ENCODE measurements at regions not wholly inside any gene's neighbourhood (a gene's known extent, or its start where the extent isn't known, plus 50 kb on each side); places are given as distances from the start of the nearest gene placed in this dataset.

- no peak for FAIRE-seq
Measured at GRCh38 chr2:103285354-103285753, 523.5 kb downstream of the TMEM182 start.

DNA sequence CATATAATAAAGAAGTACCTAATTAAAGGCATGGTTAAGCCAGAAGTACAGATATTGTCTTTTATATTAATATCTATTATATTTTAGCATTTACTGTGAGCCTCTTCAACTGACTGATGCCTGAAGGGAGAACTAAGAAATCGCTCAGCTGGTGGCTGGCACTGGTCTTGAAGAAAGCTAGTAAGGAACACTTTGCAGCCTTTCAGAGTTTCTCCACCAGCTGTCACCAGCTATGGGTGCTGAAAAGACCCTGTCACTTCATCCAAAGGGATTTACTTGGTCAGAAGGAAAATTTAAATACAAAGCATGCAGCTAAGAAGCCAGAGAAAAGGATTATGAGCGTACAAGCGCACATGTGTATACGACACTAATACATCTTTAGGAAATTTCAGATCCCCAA, 525.9 kb downstream of the TMEM182 start:
- no peak for FAIRE-seq

DNA sequence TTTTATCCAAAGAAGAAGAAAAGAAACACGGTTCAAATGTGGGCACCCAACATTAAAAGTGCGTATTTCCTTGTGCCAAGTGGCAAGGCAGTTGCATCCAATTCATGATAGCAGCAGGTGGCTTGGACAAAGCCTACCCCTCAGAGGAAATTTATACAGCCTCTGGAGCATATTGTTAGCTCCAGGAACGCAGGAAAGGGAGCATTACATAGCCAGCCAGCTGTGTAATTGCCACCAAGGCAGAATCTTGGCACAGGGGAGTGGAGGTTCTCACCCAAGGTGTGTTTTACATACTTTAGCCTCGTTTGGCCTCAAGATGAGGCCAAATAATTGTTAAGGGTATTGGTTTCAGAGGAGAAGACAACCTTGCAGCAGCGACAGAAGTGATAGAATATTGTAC, 526.9 kb downstream of the TMEM182 start:
- no peak for FAIRE-seq

- no peak for FAIRE-seq
Measured at GRCh38 chr2:103289105-103289725, 527.4 kb downstream of the TMEM182 start.

DNA sequence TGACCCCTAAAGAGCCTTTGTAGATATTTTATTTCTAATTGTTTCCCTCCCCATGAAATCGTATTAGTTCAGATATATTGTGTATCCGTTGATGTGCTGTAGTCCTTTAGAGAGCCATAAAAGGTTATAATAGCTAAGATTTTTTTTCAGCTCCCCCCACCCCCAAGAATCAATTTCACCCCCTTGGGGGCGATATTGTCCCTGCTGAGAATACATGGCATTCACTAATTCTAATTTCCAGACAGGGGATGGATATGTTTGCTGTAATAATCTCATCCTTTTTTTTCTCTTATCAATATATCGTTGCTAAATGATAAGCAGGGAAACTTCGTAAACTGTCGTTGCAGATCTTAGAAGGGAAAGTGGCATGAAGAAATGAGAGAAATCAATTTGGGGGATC, 530.7 kb downstream of the TMEM182 start:
- FAIRE-seq = no peak

- no peak for FAIRE-seq
Measured at GRCh38 chr2:103293067-103293741, 531.4 kb downstream of the TMEM182 start.

DNA sequence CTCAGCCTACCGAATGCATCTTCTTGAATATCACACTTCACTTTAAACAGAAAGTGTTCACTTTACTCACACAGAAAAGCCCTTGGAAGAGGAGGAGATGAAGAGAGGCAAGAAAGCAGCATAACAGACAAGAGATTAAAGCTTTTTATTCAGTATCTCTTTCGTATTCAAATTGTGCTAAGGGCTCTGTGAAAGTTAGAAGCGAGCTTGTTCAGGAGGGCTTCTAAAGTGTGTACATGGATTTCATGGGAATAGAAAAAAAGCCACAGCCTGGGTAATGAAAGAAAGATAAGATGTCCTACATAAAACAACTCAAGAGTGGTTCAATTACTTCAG, 531.9 kb downstream of the TMEM182 start:
- FAIRE-seq = no peak

- FAIRE-seq = no peak
Measured at GRCh38 chr2:103294420-103294819, 532.6 kb downstream of the TMEM182 start.

DNA sequence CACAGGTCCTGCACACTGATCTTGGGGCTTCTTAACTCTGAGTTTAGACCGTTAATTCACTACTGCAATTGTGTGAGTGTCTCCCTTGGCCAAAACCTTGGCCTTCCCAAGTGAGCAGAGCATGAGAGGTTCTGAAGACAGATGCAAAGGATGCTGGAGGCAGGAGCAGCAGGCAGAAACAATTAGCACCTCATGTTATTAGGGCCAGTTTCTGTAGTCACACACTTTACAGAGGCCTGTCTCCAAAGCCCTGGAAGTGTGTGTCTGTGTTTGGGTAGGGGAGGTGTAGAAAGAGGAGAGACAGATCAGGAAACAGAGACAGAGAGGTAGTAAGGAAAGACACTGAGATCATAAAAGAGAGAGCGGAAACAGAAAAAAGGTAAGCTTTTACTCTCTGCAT, 533.8 kb downstream of the TMEM182 start:
- no peak for FAIRE-seq

DNA sequence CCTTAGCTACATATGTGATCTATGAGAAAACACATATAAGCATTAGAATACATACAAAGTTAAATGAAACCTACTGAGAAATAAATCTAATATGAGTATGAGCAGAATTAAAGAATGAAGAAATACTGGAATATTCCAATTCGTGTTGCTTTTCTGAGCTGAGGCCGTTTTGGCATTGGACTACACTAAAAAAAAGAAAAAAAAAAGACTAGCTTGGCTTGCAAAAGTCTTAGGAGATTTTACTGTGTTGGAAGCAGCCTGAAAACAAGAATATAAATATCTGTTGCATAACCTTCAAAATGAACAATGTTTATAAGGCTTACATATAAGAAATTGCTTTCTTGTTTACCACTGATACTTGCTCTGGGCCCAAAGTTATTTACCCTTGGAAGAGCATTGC, 562.8 kb downstream of the TMEM182 start:
- no peak for FAIRE-seq

- FAIRE-seq = no peak
Measured at GRCh38 chr2:103327386-103327785, 565.6 kb downstream of the TMEM182 start.

GRCh38 chr2:103327966-103328365, 566.1 kb downstream of the TMEM182 start:
- no peak for FAIRE-seq

DNA sequence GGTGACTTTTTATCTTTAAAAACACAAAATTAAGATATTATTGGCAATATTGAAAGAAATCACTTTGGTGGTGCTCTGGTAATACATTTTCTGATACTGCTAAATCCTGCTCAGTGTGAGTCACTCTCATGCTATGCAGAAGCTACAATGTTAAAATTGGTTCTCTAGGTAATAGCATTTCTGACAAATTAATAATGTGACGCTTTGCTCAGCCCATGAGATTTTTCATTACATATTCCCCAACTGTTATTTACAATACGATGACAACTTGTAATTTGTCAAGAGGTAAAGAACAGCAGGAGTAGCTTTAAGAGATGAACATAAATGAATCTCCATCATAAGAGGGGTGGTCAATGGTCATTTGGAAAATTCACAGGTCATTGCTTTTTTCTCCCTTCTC, 573.6 kb downstream of the TMEM182 start:
- no peak for FAIRE-seq

GRCh38 chr2:103338819-103339218, 577.0 kb downstream of the TMEM182 start:
- FAIRE-seq = no peak

DNA sequence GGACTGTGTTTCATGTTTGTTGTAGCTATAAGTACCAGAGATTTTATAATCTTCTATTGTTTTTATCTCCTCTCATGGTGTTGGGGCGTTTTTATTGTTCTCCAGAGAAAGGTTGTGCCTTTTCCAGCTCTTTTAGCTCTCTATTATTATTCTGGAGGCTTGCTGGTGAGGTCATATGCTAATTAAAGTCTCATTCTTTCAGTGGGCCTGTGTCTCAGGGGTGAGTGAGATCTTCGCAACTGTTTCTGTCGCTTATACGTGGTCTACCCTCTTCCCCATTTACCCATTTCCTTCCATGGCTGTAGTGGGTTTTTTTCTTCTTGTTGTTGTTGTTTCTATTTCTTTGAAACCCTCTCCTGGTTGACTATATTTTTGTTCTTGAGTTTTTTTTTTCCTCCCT, 584.9 kb downstream of the TMEM182 start:
- FAIRE-seq = no peak

DNA sequence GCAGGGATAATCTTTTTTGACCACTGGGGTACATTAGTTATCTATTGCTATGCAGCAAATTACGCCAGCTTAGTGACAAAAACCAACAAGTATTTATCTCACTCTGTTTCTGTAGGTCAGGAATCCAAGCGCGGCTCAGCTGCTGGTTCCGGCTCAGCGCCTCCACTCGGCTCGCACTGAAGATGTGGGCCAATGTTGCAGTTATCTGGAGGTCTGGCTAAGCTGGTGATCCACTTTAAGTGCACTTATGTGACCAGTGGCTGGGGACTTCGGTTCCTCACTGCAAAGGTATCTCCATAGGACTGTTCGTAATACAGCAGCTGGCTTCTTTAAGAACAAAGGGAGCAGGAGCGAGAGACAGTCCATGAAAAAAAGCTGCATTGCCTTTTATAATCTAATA, 591.9 kb downstream of the TMEM182 start:
- no peak for FAIRE-seq

DNA sequence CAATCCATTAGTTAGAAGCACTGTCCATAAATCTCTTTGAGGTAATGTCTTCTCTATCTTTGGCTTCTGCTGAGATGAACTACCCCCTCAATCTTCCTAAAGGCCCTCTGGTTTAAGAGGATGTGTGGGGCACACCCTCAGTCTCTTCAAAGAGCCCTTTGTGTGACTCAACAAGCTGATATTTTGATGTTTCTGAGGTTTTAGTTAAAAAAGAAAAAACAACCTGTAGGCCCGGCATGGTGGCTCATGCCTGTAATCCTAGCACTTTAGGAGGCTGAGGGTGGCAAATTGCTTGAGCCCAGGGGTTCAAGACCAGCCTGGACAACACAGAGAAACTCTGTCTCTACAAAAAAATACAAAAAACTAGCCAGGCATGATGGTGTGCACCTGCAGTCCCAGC, 593.5 kb downstream of the TMEM182 start:
- FAIRE-seq = no peak

DNA sequence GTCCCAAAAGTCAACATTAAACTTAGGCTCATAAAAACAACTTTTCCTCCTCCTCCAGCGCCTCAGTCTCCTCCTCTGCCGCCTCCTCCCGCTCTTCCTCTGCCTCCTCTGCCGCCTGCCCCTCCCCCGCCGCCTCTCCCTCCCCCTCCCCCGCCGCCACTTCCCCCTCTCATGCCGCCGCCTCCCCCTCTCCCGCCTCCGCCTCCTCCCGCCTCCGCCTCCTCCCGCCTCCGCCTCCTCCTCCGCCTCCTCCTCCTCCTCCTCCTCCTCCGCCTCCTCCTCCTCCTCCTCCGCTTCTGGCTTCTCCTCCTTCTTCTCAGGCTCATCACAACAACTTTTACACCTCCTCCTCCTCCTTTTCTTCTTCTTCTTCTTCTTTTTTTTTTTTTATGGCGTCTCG, 599.9 kb downstream of the TMEM182 start:
- FAIRE-seq = no peak

DNA sequence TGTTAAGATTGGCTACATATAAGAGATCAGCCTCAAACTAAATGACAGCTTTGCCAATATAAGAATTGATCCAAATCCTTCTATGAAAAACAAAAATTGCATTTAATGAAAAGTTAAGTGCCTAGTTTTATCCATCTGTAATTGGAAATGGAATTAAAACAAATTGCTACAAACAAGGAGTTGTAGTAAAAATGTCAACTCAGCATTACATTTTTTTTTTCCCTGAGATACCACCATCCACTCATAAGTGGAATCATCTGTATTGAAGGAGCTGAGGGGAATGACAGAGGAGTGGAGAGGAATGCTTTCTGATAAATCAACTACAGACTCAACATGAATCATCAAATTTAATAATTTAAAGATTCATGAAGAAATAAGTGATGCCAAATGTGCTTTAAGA, 601.8 kb downstream of the TMEM182 start:
- FAIRE-seq = no peak

DNA sequence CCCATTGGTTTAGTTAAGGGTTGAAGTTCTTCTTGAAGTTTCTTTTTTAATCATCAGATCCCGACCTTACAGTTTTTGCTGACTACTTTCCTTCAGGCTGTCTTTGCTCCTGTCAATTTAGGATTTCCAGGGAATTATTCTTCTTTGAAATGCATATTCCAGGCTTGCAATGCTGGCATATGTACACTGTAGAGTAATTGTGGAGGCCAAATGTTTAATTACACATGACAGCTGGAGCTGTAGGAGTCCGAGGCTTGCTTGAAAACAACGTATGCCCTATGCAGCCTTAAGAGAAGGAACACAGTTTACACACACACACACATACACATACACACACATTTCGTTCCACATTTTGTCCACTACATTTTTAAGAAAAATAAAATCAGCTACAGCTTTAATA, 602.3 kb downstream of the TMEM182 start:
- no peak for FAIRE-seq

DNA sequence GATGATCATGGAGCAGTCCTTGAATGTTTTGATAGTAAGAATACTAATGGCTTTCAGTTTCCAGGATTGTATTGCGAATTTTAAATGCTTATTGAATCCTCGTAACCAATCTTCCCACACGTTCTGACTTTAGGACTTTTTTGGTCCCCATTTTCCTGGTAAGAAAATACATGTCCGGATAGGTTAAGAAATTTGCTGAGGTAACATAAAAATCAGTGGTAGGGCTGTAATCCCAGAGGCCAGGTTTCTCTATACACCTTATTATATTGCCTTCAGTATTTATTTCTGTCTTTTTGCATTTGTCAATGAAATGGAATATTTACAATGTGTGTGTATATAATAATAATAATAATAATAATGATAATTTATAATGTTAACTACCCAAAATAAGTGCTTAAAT, 603.2 kb downstream of the TMEM182 start:
- no peak for FAIRE-seq

GRCh38 chr2:103367877-103368276, 606.0 kb downstream of the TMEM182 start:
- FAIRE-seq = no peak

DNA sequence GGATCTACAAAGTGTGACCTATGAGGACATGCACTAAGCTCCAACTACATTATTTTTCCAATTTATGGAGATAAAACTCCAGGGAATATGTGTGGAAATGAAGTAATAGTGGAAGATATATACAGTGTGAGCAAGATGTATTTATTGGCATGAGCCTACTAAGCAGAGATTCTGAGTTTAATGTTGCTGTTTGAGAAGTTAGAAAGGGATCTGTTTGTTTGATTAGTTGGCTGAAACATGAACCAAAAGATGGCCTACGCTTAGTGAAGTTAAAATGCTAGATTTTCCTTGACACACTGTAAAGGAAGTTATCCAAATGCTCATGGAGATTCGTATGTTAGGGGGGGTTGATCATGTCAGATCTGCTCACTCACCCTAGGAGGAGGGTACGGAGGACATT, 621.7 kb downstream of the TMEM182 start:
- no peak for FAIRE-seq

DNA sequence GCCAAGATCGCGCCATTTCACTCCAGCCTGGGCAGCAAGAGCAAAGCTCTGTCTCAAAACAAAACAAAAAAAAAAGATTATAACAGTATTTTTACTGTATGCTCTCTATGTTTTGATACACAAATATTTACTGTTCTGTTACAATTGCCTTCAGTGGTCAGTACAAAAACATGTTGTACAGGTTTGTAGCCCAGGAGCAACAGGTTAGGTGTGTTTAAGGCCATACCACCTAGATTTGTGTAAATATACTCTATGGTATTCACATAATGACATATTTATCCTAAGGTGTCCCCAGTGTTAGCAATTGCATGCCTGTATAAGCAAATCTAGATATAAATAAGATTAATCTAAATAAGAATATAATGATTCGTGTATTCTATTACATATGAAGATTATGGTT, 625.0 kb downstream of the TMEM182 start:
- FAIRE-seq = no peak

GRCh38 chr2:103387888-103388287, 626.1 kb downstream of the TMEM182 start:
- no peak for FAIRE-seq

All from islet of Langerhans (tissue), 1 donor.